ENCODE measurements at regions not wholly inside any gene's neighbourhood (a gene's known extent, or its start where the extent isn't known, plus 50 kb on each side); places are given as distances from the start of the nearest gene placed in this dataset.

DNA sequence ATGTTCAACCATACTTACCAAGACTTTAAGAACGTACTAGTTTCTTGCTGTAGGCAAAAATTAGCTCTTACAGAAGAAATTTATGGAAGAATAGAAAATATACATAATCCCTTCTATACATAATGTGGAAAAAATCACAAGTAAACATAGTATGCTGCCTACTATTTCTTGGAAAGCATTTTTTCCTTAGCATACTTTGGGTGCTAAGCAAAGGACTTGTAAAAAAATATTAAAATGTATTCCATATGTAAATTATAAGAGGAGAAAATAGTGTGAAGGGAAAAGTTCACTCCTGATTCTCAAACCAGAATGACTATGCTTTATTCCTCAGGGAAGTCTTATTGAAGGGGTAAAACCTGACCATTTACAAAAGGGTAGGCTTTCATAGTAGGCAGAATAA lies 243.8 kb upstream of the VLDLR start:
- TF ChIP-seq POLR2A (IDR thresholded peaks at IDR 0.05; ENCODE audit: low read depth, low read length) (no peak), TAF1 (IDR thresholded peaks at IDR 0.05; ENCODE audit: borderline replicate concordance, low read depth, low read length) (no peak)
